Parathyroid adenoma (tissue), 2 donors: ENCODE measurements at regions not wholly inside any gene's neighbourhood (a gene's known extent, or its start where the extent isn't known, plus 50 kb on each side); places are given as distances from the start of the nearest gene placed in this dataset.

Experiments
- H2AFZ ChIP-seq: fragments of 300-600 bp; sonication (generic); one replicate; pipeline ENCODE4 v1.7.0; 2017; ENCODE audit warnings: antibody characterized with exemption, mild to moderate bottlenecking
- H3K27ac ChIP-seq: fragments of 300-600 bp; sonication (generic); one replicate; pipeline ENCODE4 v1.7.0; 2017
- H3K27me3 ChIP-seq: fragments of 300-600 bp; sonication (generic); one replicate; pipeline ENCODE4 v1.7.0; 2017; ENCODE audit warnings: low read length; ENCODE audit not compliant: control insufficient read depth, insufficient read depth
- H3K36me3 ChIP-seq: fragments of 300-600 bp; sonication (generic); one replicate; pipeline ENCODE4 v1.7.0; 2017; ENCODE audit warnings: low read length; ENCODE audit not compliant: control insufficient read depth, insufficient read depth
- H3K4me1 ChIP-seq: fragments of 300-600 bp; sonication (generic); one replicate; pipeline ENCODE4 v1.7.0; 2017; ENCODE audit warnings: control low read depth
- H3K4me2 ChIP-seq: fragments of 300-600 bp; sonication (generic); one replicate; pipeline ENCODE4 v1.7.0; 2017; ENCODE audit warnings: low read length
- H3K4me3 ChIP-seq: fragments of 300-600 bp; sonication (generic); one replicate; pipeline ENCODE4 v1.7.0; 2017; ENCODE audit warnings: low read depth, low read length
- H3K79me2 ChIP-seq: fragments of 300-600 bp; sonication (generic); one replicate; pipeline ENCODE4 v1.7.0; 2017; ENCODE audit warnings: control low read depth
- H3K9ac ChIP-seq: fragments of 300-600 bp; sonication (generic); one replicate; pipeline ENCODE4 v1.7.0; 2017; ENCODE audit warnings: mild to moderate bottlenecking
- H3K9me3 ChIP-seq: fragments of 300-600 bp; sonication (generic); one replicate; pipeline ENCODE4 v1.7.0; 2017; ENCODE audit warnings: low read length; ENCODE audit not compliant: control insufficient read depth
- CTCF ChIP-seq: fragments of 300-600 bp; sonication (generic); IDR thresholded peaks from one replicate; pipeline ENCODE4 v1.7.0; 2017; ENCODE audit warnings: antibody characterized with exemption, mild to moderate bottlenecking
- donor health status: primary hyperparathyroidism.

- Histone ChIP-seq H3K4me3 (no peak overlapping the region), H3K36me3 (no peaks in the 10 kb centered on the region), H3K9me3 (no peaks in the 10 kb centered on the region), H3K4me1 (no peaks in the 10 kb centered on the region), H3K27ac (no peak overlapping the region), H2AFZ (no peak overlapping the region), H3K9ac (no peak overlapping the region), H3K79me2 (no peaks in the 10 kb centered on the region), H3K27me3 (no peaks in the 10 kb centered on the region), H3K4me2 (no peak overlapping the region)
- no peak for TF ChIP-seq CTCF
Observed at GRCh38 chr10:70977625-70978024, 89.3 kb upstream of the PCBD1 start.

- no peak for TF ChIP-seq CTCF
Observed at GRCh38 chr10:70978181-70978580, 89.8 kb upstream of the PCBD1 start.

GRCh38 chr10:70978816-70979480, 90.6 kb upstream of the PCBD1 start:
- no peak overlapping the region for H3K9ac ChIP-seq
- no peak overlapping the region for H3K4me3 ChIP-seq
- H3K36me3 ChIP-seq = no peaks in the 10 kb centered on the region
- H3K4me2 ChIP-seq = no peak overlapping the region
- TF ChIP-seq CTCF = no peak
- H3K27ac ChIP-seq = no peak overlapping the region
- no peaks in the 10 kb centered on the region for H3K79me2 ChIP-seq
- no peaks in the 10 kb centered on the region for H3K27me3 ChIP-seq
- H3K4me1 ChIP-seq = no peaks in the 10 kb centered on the region
- H3K9me3 ChIP-seq = no peaks in the 10 kb centered on the region
- H2AFZ ChIP-seq = no peak overlapping the region

More at GRCh38 chr10:70978181-70978580, 89.8 kb upstream of the PCBD1 start:
- no peaks in the 10 kb centered on the region for H3K9me3 ChIP-seq
- H3K4me2 ChIP-seq = no peak overlapping the region
- H3K79me2 ChIP-seq = no peaks in the 10 kb centered on the region
- H3K36me3 ChIP-seq = no peaks in the 10 kb centered on the region
- H3K4me3 ChIP-seq = no peak overlapping the region
- no peak overlapping the region for H3K27ac ChIP-seq
- H3K9ac ChIP-seq = no peak overlapping the region
- no peak overlapping the region for H2AFZ ChIP-seq
- H3K27me3 ChIP-seq = no peaks in the 10 kb centered on the region
- H3K4me1 ChIP-seq = no peaks in the 10 kb centered on the region

- Histone ChIP-seq H2AFZ (no peak overlapping the region), H3K9me3 (no peaks in the 10 kb centered on the region), H3K9ac (no peak overlapping the region), H3K27me3 (no peaks in the 10 kb centered on the region), H3K27ac (no peak overlapping the region), H3K79me2 (no peaks in the 10 kb centered on the region), H3K36me3 (no peaks in the 10 kb centered on the region), H3K4me2 (no peak overlapping the region), H3K4me1 (no peaks in the 10 kb centered on the region), H3K4me3 (no peak overlapping the region)
- TF ChIP-seq CTCF = no peak
Observed at GRCh38 chr10:70980687-70981086, 92.3 kb upstream of the PCBD1 start.

GRCh38 chr10:70981171-70981836, 92.9 kb upstream of the PCBD1 start:
- Histone ChIP-seq H3K9ac (no peak overlapping the region), H3K36me3 (no peaks in the 10 kb centered on the region), H3K9me3 (no peaks in the 10 kb centered on the region), H3K27me3 (no peaks in the 10 kb centered on the region), H3K4me3 (no peak overlapping the region), H3K79me2 (no peaks in the 10 kb centered on the region), H3K4me2 (no peak overlapping the region), H3K4me1 (no peaks in the 10 kb centered on the region), H3K27ac (no peak overlapping the region), H2AFZ (no peak overlapping the region)
- TF ChIP-seq CTCF = no peak
